Activated CD4-positive, alpha-beta memory T cell treated with anti-CD3 and anti-CD28 coated beads for 36 hours (primary cell): ENCODE measurements at regions not wholly inside any gene's neighbourhood (a gene's known extent, or its start where the extent isn't known, plus 50 kb on each side); places are given as distances from the start of the nearest gene placed in this dataset.

Source experiments
- CTCF ChIA-PET: fragments of 350-600 bp; sonication (Branson Sonifier 250); formaldehyde crosslinking; loops from one replicate; lab custom pipeline; 2021; ENCODE audit warnings: antibody characterized with exemption, inconsistent platforms; lab: Charles Lee
- POLR2A ChIA-PET: fragments of 350-600 bp; sonication (Branson Sonifier 250); formaldehyde crosslinking; loops from one replicate; lab custom pipeline; 2021; ENCODE audit warnings: antibody characterized with exemption; lab: Charles Lee
- DNase-seq: peaks from one replicate; pipeline ENCODE4 v3.0.0-alpha.2; 2020
- H3K27ac Mint-ChIP-seq: one replicate; pipeline ENCODE4 v1.8.0; 2021; ENCODE audit warnings: mixed read lengths
- H3K27me3 Mint-ChIP-seq: one replicate; pipeline ENCODE4 v1.8.0; 2021; ENCODE audit warnings: mixed read lengths
- H3K36me3 Mint-ChIP-seq: one replicate; pipeline ENCODE4 v1.8.0; 2021; ENCODE audit warnings: mixed read lengths
- H3K4me1 Mint-ChIP-seq: one replicate; pipeline ENCODE4 v1.8.0; 2021; ENCODE audit warnings: low read depth, mixed read lengths
- H3K4me3 Mint-ChIP-seq: one replicate; pipeline ENCODE4 v1.8.0; 2021; ENCODE audit warnings: mild to moderate bottlenecking, mixed read lengths
- H3K9me3 Mint-ChIP-seq: one replicate; pipeline ENCODE4 v1.8.0; 2021; ENCODE audit warnings: mixed read lengths
- intact Hi-C: fragments of 100-400 bp; cut with micrococcal nuclease; formaldehyde crosslinking; loops from one replicate; pipeline ENCODE4 v1.15.1; 2023

- no peak overlapping the region for H3K4me3 Mint-ChIP-seq
- no peak overlapping the region for H3K27ac Mint-ChIP-seq
- no peaks in the 10 kb centered on the region for H3K9me3 Mint-ChIP-seq
- no peak for DNase-seq
- intact Hi-C loops = no loop called here
- POLR2A ChIA-PET = no interaction called here
- no peaks in the 10 kb centered on the region for H3K36me3 Mint-ChIP-seq
- CTCF ChIA-PET = no interaction called here
- no peaks in the 10 kb centered on the region for H3K4me1 Mint-ChIP-seq
- H3K27me3 Mint-ChIP-seq = peaks cover 14% of the 10 kb centered on the region
Observed at GRCh38 chr15:92333709-92334108, 60.0 kb upstream of the ST8SIA2 start.

- Mint-ChIP-seq H3K36me3 (no peaks in the 10 kb centered on the region), H3K27me3 (peaks cover 12% of the 10 kb centered on the region), H3K27ac (no peak overlapping the region), H3K4me1 (no peaks in the 10 kb centered on the region), H3K9me3 (no peaks in the 10 kb centered on the region), H3K4me3 (no peak overlapping the region)
- ChIA-PET CTCF (no interaction called here), POLR2A (no interaction called here)
- intact Hi-C loops = no loop called here
- DNase-seq = no peak
Observed at GRCh38 chr15:92336419-92336987, 57.2 kb upstream of the ST8SIA2 start.

DNA sequence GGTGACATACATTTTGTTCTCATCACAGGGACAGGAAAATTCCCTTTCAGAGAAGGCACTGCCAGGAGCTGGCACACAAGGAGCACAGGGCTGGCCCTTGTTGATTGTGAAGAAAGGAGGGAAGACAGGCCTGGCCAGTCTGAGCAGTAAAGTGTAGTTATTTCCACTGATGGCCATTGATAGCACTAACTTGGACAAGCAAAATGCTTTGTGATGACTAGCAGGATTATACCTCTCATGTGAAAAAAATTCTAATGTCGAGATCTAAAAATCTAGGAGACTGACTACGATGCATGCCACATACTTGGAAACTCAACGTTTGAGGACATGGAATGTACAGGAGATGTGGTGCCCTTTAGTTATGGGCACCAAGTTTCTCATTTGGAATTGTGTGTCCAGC lies 54.3 kb upstream of the ST8SIA2 start:
- POLR2A ChIA-PET = no interaction called here
- Mint-ChIP-seq H3K9me3 (no peaks in the 10 kb centered on the region), H3K27ac (no peak overlapping the region), H3K27me3 (peaks cover 9% of the 10 kb centered on the region), H3K4me3 (no peak overlapping the region), H3K36me3 (no peaks in the 10 kb centered on the region), H3K4me1 (no peaks in the 10 kb centered on the region)
- CTCF ChIA-PET = no interaction called here
- intact Hi-C loops = no loop called here
- DNase-seq = no peak
